ENCODE measurements at regions not wholly inside any gene's neighbourhood (a gene's known extent, or its start where the extent isn't known, plus 50 kb on each side); places are given as distances from the start of the nearest gene placed in this dataset.
"Not testable (repeated sequence)": the region's sequence is repeated elsewhere in the genome, so short reads cannot be mapped to it uniquely, and the experiment has no call there.

DNA sequence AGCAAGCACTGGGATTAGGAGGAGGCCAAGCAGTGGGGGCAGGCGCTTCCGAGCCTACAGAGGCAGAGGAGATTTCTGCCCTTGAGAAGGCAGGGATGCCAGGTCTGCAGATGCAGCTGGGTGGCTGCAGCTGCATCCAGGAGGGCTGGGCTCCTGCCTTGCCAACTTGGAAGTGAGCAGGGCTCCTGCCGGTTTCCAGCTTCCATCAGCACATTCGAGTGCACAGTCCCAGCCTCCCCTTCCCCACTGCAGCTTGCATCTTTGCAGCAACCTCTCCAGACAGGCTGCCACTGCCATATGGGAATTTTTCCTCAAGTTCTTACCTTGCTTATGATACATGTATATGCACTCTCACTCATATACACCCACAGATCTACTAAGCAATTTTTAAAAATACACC is 1234.3 kb upstream of the B3GALT2 start:
- H3K36me3 ChIP-seq: no peaks in the 10 kb centered on the region
- peaks cover under 1% of the 10 kb centered on the region; the same call in 1 of the 2 replicates for H3K4me1 ChIP-seq
- H3K9me3 ChIP-seq: no peaks in the 10 kb centered on the region; the same call in 1 of the 2 replicates
- DNase-seq: no peak
- H3K4me3 ChIP-seq (ENCODE audit: low read depth, low read length): no peak overlapping the region
- H3K27me3 ChIP-seq: no peaks in the 10 kb centered on the region
- TF ChIP-seq, protein P1, sequence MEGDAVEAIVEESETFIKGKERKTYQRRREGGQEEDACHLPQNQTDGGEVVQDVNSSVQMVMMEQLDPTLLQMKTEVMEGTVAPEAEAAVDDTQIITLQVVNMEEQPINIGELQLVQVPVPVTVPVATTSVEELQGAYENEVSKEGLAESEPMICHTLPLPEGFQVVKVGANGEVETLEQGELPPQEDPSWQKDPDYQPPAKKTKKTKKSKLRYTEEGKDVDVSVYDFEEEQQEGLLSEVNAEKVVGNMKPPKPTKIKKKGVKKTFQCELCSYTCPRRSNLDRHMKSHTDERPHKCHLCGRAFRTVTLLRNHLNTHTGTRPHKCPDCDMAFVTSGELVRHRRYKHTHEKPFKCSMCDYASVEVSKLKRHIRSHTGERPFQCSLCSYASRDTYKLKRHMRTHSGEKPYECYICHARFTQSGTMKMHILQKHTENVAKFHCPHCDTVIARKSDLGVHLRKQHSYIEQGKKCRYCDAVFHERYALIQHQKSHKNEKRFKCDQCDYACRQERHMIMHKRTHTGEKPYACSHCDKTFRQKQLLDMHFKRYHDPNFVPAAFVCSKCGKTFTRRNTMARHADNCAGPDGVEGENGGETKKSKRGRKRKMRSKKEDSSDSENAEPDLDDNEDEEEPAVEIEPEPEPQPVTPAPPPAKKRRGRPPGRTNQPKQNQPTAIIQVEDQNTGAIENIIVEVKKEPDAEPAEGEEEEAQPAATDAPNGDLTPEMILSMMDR (IDR thresholded peaks at IDR 0.05; ENCODE audit: low read depth, low read length): no peak

- DNase-seq: no peak
Observed at GRCh38 chr1:194419721-194420120, 1233.3 kb upstream of the B3GALT2 start.

GRCh38 chr1:194410756-194411155 is 1224.3 kb upstream of the B3GALT2 start:
- DNase-seq: no peak
- Histone ChIP-seq H3K36me3 (no peaks in the 10 kb centered on the region), H3K4me3 (ENCODE audit: low read depth, low read length) (no peak overlapping the region), H3K9me3 (no peaks in the 10 kb centered on the region), H3K27me3 (no peaks in the 10 kb centered on the region), H3K4me1 (peaks cover 3% of the 10 kb centered on the region; the same call in 1 of the 2 replicates)
- TF ChIP-seq, protein P1 (IDR thresholded peaks at IDR 0.05; ENCODE audit: low read depth, low read length): no peak

More at GRCh38 chr1:194419721-194420120, 1233.3 kb upstream of the B3GALT2 start:
- Histone ChIP-seq H3K4me1 (peaks cover 3% of the 10 kb centered on the region; the same call in 1 of the 2 replicates), H3K36me3 (no peaks in the 10 kb centered on the region), H3K27me3 (no peaks in the 10 kb centered on the region), H3K4me3 (ENCODE audit: low read depth, low read length) (no peak overlapping the region), H3K9me3 (no peaks in the 10 kb centered on the region; the same call in 1 of the 2 replicates)
- TF ChIP-seq, protein P1 (IDR thresholded peaks at IDR 0.05; ENCODE audit: low read depth, low read length): no peak

- H3K36me3 ChIP-seq; H3K4me3 ChIP-seq (ENCODE audit: low read depth, low read length); H3K9me3 ChIP-seq; H3K4me1 ChIP-seq; H3K27me3 ChIP-seq; DNase-seq: not testable (repeated sequence)
Observed at GRCh38 chr1:194407238-194407637, 1220.8 kb upstream of the B3GALT2 start.

DNA sequence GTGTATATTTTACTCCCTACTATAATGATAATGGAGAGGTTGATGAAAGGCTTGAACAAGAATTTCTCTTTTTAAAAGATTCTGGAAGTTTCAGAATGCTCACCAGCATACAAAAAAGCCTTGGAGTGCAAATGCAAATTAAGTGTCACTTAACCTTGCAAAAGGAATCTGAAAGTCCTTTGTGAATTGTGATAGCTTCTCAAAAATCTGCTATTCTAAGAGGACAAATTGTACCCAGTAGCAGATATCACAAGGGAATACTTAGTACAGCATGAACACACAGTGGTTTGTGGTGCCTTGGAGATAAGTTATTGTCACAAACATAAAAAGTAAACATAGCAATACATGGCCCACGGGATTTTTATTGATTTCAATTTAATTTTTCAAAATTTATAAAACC is 1208.3 kb upstream of the B3GALT2 start:
- H3K9me3 ChIP-seq: no peaks in the 10 kb centered on the region
- no peak for DNase-seq
- H3K4me3 ChIP-seq (ENCODE audit: low read depth, low read length): no peak overlapping the region
- no peaks in the 10 kb centered on the region for H3K27me3 ChIP-seq
- TF ChIP-seq, protein P1 (IDR thresholded peaks at IDR 0.05; ENCODE audit: low read depth, low read length): no peak
- H3K36me3 ChIP-seq: no peaks in the 10 kb centered on the region
- H3K4me1 ChIP-seq: no peaks in the 10 kb centered on the region

DNA sequence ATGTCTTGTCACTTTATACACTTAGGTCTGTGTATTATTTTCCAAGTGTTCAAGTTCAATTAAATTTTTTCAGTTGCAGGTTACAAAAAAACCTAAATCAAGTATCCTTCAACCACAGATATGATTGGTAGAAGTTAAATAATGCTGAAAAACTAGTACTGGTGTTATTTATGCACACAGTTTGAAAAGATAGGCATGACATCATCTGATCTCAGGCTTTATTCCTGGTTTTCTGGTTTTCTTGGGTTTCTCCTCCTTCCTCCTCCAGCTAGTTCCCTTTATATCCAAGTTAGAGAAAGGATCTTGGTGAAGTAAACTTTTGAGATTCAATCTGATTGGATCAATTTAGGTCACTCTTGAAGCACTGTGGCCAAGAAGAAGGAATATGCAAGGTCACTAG is 1201.1 kb upstream of the B3GALT2 start:
- no peak for DNase-seq
- Histone ChIP-seq H3K36me3 (no peaks in the 10 kb centered on the region), H3K27me3 (no peaks in the 10 kb centered on the region), H3K4me3 (ENCODE audit: low read depth, low read length) (no peak overlapping the region), H3K9me3 (no peaks in the 10 kb centered on the region), H3K4me1 (no peaks in the 10 kb centered on the region)
- TF ChIP-seq, protein P1 (IDR thresholded peaks at IDR 0.05; ENCODE audit: low read depth, low read length): no peak

DNA sequence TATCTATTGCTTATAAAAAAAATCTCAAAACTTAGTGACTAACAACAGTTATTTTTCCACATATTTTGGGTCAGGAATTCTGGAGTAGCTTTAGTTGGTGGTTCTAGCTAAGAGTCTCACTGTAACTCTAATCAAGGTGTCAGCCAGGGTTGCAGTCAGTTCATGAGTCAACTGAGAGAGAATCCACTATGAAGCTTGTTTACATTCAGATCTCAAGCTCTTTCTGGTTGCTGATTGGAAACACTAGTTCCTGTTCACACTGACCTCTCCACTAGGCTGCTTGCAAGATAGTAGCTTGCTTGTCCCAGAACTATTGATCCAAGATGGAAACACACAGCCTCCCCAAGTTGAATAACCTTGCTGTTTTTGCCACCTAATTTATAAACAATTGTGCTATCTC is 1192.1 kb upstream of the B3GALT2 start:
- H3K4me1 ChIP-seq: no peaks in the 10 kb centered on the region
- DNase-seq: no peak
- no peaks in the 10 kb centered on the region for H3K36me3 ChIP-seq
- TF ChIP-seq, protein P1 (IDR thresholded peaks at IDR 0.05; ENCODE audit: low read depth, low read length): no peak
- no peak overlapping the region for H3K4me3 ChIP-seq (ENCODE audit: low read depth, low read length)
- H3K27me3 ChIP-seq: no peaks in the 10 kb centered on the region
- H3K9me3 ChIP-seq: no peaks in the 10 kb centered on the region
